Testis (tissue), 2 donors: ENCODE measurements at regions not wholly inside any gene's neighbourhood (a gene's known extent, or its start where the extent isn't known, plus 50 kb on each side); places are given as distances from the start of the nearest gene placed in this dataset.

Experiments
- CTCF ChIP-seq, 3 experiments: fragments of 450-650 bp in 2 of 3; fragments of 200-600 bp in 1 of 3; sonication (generic) in 1 of 3; IDR thresholded peaks; one replicate each; pipeline ENCODE4 v1.5.1; 2016 to 2019; ENCODE audit warnings: antibody characterized with exemption in 3 of 3, mild to moderate bottlenecking in 2 of 3, moderate library complexity in 1 of 3
- POLR2A ChIP-seq: fragments of 450-650 bp; IDR thresholded peaks from one replicate; pipeline ENCODE4 v1.6.1; 2017; ENCODE audit warnings: antibody characterized with exemption, mild to moderate bottlenecking, moderate library complexity

GRCh38 chr4:138298866-138299265 lies 56.7 kb upstream of the SLC7A11 start:
- TF ChIP-seq CTCF (IDR thresholded peaks at IDR 0.05) (no peak), POLR2A (no peak)
